IMR-90 (cell line): ENCODE measurements at regions not wholly inside any gene's neighbourhood (a gene's known extent, or its start where the extent isn't known, plus 50 kb on each side); places are given as distances from the start of the nearest gene placed in this dataset.

Experiments used
- CTCF ChIP-seq: conservative IDR thresholded peaks from 2 replicates; pipeline ENCODE4 v1.5.1; 2012; ENCODE audit warnings: mild to moderate bottlenecking, low read depth, low read length, improper control_type of control experiment
- MAZ ChIP-seq: IDR thresholded peaks from 2 replicates; pipeline ENCODE4 v1.6.1; 2012; ENCODE audit warnings: low read depth, mild to moderate bottlenecking, low read length, improper control_type of control experiment, moderate library complexity, borderline replicate concordance
- POLR2A ChIP-seq: IDR thresholded peaks from 2 replicates; pipeline ENCODE4 v1.6.1; 2012; ENCODE audit warnings: mild to moderate bottlenecking, low read depth, low read length
- RAD21 ChIP-seq: IDR thresholded peaks from 2 replicates; pipeline ENCODE4 v1.6.1; 2012; ENCODE audit warnings: low read length, improper control_type of control experiment

GRCh38 chr3:27615555-27615954 lies 106.6 kb downstream of the EOMES start:
- TF ChIP-seq CTCF = no peak
- no peak for TF ChIP-seq POLR2A
- no peak for TF ChIP-seq MAZ
- no peak for TF ChIP-seq RAD21
